ENCODE measurements at regions not wholly inside any gene's neighbourhood (a gene's known extent, or its start where the extent isn't known, plus 50 kb on each side); places are given as distances from the start of the nearest gene placed in this dataset.

- Histone ChIP-seq H3K4me1 (replicated peaks in 1 of 2) (no peaks in the 10 kb centered on the region), H3K4me3 (no peak overlapping the region), H3K27ac (no peak overlapping the region)
- WGBS, 10 experiments = 80 to 100% (median 96%) methylated on average over 1 to 3 of the region's 3 CpGs; no CpG with 5 or more reads in 1 of the 10 experiments
- in situ Hi-C loops (cut with MboI; ENCODE audit: low pct_unique_long_range_greater_than_20kb in 2 of 9, low sequenced_read_pairs in 9 of 9, unreplicated experiment in 9 of 9) = no loop called here
- ATAC-seq (replicated peaks in 6 of 8) = no peak
Measured at GRCh38 chr4:78682070-78682469, 94.1 kb upstream of the BMP2K start.

DNA sequence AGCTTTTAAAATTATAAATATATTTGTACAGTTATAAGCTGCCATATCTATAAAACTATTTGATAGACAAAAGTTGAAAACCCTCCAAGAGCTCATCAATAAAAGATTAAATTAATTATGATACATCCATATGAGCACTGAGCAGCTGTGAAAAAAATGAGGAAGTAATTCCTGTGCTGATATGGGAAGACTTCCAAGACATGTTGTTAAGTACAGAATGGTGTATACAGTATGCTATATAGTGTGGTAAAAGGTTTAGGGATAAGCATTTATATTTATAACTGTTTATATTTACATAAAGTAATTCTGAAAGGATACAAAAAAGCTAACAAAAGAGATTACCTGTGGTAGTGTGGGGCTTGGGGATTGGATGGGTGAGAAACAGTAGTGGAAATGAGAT is 92.8 kb upstream of the BMP2K start:
- H3K4me3 ChIP-seq = no peak overlapping the region
- H3K4me1 ChIP-seq (replicated peaks in 1 of 2) = no peaks in the 10 kb centered on the region
- in situ Hi-C loops (cut with MboI; ENCODE audit: low pct_unique_long_range_greater_than_20kb in 2 of 9, low sequenced_read_pairs in 9 of 9, unreplicated experiment in 9 of 9) = no loop called here
- ATAC-seq (replicated peaks in 6 of 8) = no peak
- H3K27ac ChIP-seq = no peak overlapping the region

GRCh38 chr4:78684325-78685079 is 91.6 kb upstream of the BMP2K start:
- 63 to 100% (median 77%) methylated on average over 1 to 5 of the region's 5 CpGs; no CpG with 5 or more reads in 1 of the 10 experiments for WGBS, 10 experiments
- in situ Hi-C loops (cut with MboI; ENCODE audit: low pct_unique_long_range_greater_than_20kb in 2 of 9, low sequenced_read_pairs in 9 of 9, unreplicated experiment in 9 of 9) = no loop called here
- Histone ChIP-seq H3K4me3 (no peak overlapping the region), H3K27ac (no peak overlapping the region), H3K4me1 (replicated peaks in 1 of 2) (no peaks in the 10 kb centered on the region)
- no peak for ATAC-seq (replicated peaks in 6 of 8)

- Histone ChIP-seq H3K27ac (no peak overlapping the region), H3K4me3 (no peak overlapping the region), H3K4me1 (replicated peaks in 1 of 2) (peaks cover 0 to 5% of the 10 kb centered on the region in 2 donors)
- in situ Hi-C loops (cut with MboI; ENCODE audit: low pct_unique_long_range_greater_than_20kb in 2 of 9, low sequenced_read_pairs in 9 of 9, unreplicated experiment in 9 of 9) = no loop called here
- no peak for ATAC-seq (replicated peaks in 6 of 8)
- 82 to 95% (median 89%) methylated on average over 2 to 3 of the region's 3 CpGs; no CpG with 5 or more reads in 1 of the 10 experiments for WGBS, 10 experiments
Measured at GRCh38 chr4:78687818-78688217, 88.3 kb upstream of the BMP2K start.

GRCh38 chr4:78688366-78688765 is 87.8 kb upstream of the BMP2K start:
- no peak for ATAC-seq (replicated peaks in 6 of 8)
- Histone ChIP-seq H3K27ac (no peak overlapping the region), H3K4me1 (replicated peaks in 1 of 2) (peaks cover 0 to 5% of the 10 kb centered on the region in 2 donors), H3K4me3 (no peak overlapping the region)
- WGBS, 10 experiments = 28 to 95% (median 81%) methylated on average over 3 to 6 of the region's 6 CpGs
- in situ Hi-C loops (cut with MboI; ENCODE audit: low pct_unique_long_range_greater_than_20kb in 2 of 9, low sequenced_read_pairs in 9 of 9, unreplicated experiment in 9 of 9) = no loop called here

DNA sequence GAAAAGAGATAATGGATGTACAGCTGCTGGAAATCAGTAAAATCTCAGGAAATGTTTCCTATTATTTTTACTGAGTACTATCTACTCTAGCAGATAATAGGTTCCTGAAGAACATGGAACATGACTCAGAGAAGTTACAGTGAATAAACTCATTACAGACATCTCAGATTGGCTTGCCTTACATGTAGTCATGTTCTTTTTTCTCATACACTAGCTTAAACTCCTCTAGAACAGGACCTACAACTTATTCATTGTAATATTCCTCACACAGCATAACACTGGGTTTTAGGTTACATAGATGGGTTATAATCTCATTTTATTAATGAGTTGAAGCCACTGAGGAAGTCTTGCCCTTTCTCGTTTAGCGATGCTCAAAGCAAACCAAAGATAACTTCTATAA is 86.9 kb upstream of the BMP2K start:
- WGBS, 10 experiments = 70 to 100% (median 90%) methylated on average over 2 of the region's 2 CpGs; no CpG with 5 or more reads in 5 of the 10 experiments
- in situ Hi-C loops (cut with MboI; ENCODE audit: low pct_unique_long_range_greater_than_20kb in 2 of 9, low sequenced_read_pairs in 9 of 9, unreplicated experiment in 9 of 9) = no loop called here
- Histone ChIP-seq H3K4me1 (replicated peaks in 1 of 2) (peaks cover 0 to 5% of the 10 kb centered on the region in 2 donors), H3K4me3 (no peak overlapping the region), H3K27ac (no peak overlapping the region)
- ATAC-seq (replicated peaks in 6 of 8) = peak in 1 of 8 experiments; percentile 17

- Histone ChIP-seq H3K4me1 (replicated peaks in 1 of 2) (peaks cover 0 to 5% of the 10 kb centered on the region in 2 donors), H3K27ac (no peak overlapping the region), H3K4me3 (no peak overlapping the region)
- ATAC-seq (replicated peaks in 6 of 8) = no peak
- WGBS, 10 experiments = 90 to 100% (median 100%) methylated on average over 1 to 9 of the region's 11 CpGs; no CpG with 5 or more reads in 1 of the 10 experiments
- in situ Hi-C loops (cut with MboI; ENCODE audit: low pct_unique_long_range_greater_than_20kb in 2 of 9, low sequenced_read_pairs in 9 of 9, unreplicated experiment in 9 of 9) = no loop called here
Measured at GRCh38 chr4:78689700-78690323, 86.3 kb upstream of the BMP2K start.

DNA sequence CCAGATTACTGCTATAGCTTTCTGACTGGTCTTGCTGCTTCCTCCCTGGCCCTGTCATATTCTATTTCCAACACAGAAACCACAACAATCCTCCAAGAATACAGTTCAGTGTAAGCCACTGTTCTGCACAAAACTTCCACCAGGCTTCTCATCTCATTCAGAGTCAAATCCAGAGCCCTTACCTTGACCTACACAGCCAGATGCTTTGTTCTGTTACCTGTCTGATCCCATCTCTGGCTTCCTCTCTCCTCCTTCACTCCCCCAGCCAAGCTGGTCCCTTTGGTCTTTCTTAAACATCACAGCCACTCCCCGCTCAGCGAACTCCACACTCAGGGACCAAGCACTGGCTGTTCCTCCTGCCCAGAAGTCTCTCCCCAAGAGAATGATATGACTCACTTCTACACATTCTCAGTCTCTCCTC is 84.8 kb upstream of the BMP2K start:
- H3K4me3 ChIP-seq = no peak overlapping the region

DNA sequence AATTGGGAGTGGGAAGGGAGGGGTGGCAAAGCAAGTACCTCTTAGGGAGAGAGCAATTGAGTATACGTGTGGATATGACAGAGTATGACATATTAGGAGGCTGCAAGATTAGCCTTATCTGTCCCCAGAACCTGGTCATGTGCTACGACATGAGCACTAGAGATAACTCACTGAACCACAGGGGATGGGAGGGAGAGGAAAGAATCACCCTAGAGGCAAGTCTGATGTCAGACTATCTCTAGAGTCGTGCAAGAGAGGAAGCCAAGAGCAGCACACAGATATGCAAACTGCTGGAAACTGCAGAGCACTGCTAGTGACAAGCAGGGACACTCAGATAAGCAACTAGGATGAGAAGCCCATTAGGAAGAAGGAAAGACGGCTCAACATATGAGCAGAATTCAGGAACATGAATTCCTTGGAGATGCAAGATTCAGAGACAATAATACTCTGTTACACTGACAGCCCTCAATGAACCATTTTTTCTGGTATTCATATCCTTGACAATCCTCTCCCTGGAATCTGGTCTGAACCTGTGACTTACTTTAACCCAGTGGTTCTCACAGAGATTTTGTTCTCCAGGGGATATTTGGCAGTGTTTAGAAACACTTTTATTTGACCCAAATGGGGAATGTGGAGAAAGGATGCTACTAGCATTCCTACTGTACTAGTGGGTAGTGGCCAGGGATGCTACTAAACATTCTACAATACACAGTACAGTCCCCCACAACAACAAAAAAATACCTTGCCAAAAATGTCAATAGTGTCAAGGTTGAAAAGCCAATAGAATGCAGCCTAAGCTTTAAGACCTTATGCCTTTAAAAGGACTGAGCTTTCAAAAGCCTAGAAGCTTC is 84.0 kb upstream of the BMP2K start:
- H3K27ac ChIP-seq = no peak overlapping the region
- ATAC-seq (replicated peaks in 6 of 8) = peak; percentile 45 to 92 (median 84)
- 7 to 70% (median 47%) methylated on average over 1 to 4 of the region's 4 CpGs; no CpG with 5 or more reads in 1 of the 10 experiments for WGBS, 10 experiments
- no peak overlapping the region for H3K4me3 ChIP-seq
- in situ Hi-C loops (cut with MboI; ENCODE audit: low pct_unique_long_range_greater_than_20kb in 2 of 9, low sequenced_read_pairs in 9 of 9, unreplicated experiment in 9 of 9) = no loop called here
- H3K4me1 ChIP-seq (replicated peaks in 1 of 2) = peaks cover 0 to 5% of the 10 kb centered on the region in 2 donors

More for the DNA sequence above, 84.8 kb upstream of the BMP2K start:
- in situ Hi-C loops (cut with MboI; ENCODE audit: low pct_unique_long_range_greater_than_20kb in 2 of 9, low sequenced_read_pairs in 9 of 9, unreplicated experiment in 9 of 9) = no loop called here
- WGBS, 10 experiments = 81 to 100% (median 98%) methylated on average over 2 of the region's 2 CpGs; no CpG with 5 or more reads in 2 of the 10 experiments
- Histone ChIP-seq H3K4me1 (replicated peaks in 1 of 2) (peaks cover 0 to 5% of the 10 kb centered on the region in 2 donors), H3K27ac (no peak overlapping the region)
- peak in 3 of 8 experiments; percentile 19 to 67 (median 63) for ATAC-seq (replicated peaks in 6 of 8)

DNA sequence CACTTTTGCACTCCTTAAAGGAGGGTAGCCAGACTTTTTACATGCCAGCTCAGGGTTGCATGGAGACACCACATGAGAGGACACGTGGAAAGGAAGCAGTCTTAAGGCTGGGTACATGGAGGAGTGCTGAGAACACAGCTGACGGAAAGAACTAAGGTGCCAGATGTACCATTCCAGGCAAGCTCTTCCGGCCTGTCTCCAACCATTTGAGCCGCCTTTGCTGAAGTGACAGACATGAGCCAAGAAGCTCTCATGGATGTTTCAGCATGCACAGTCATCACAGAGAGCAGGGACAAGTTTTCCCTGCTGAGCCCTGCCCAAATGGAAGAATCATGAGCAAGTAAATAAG is 83.4 kb upstream of the BMP2K start:
- peaks cover 0 to 5% of the 10 kb centered on the region in 2 donors for H3K4me1 ChIP-seq (replicated peaks in 1 of 2)
- no peak overlapping the region for H3K4me3 ChIP-seq
- in situ Hi-C loops (cut with MboI; ENCODE audit: low pct_unique_long_range_greater_than_20kb in 2 of 9, low sequenced_read_pairs in 9 of 9, unreplicated experiment in 9 of 9) = no loop called here
- 21 to 100% (median 77%) methylated on average over 1 to 4 of the region's 4 CpGs; no CpG with 5 or more reads in 3 of the 10 experiments for WGBS, 10 experiments
- H3K27ac ChIP-seq = no peak overlapping the region
- peak in 1 of 8 experiments; percentile 16 for ATAC-seq (replicated peaks in 6 of 8)

- in situ Hi-C loops (cut with MboI; ENCODE audit: low pct_unique_long_range_greater_than_20kb in 2 of 9, low sequenced_read_pairs in 9 of 9, unreplicated experiment in 9 of 9) = no loop called here
- Histone ChIP-seq H3K27ac (no peak overlapping the region), H3K4me1 (replicated peaks in 1 of 2) (peaks cover 0 to 5% of the 10 kb centered on the region in 2 donors), H3K4me3 (no peak overlapping the region)
- no peak for ATAC-seq (replicated peaks in 6 of 8)
- WGBS, 10 experiments = 15 to 100% (median 60%) methylated on average over 1 to 2 of the region's 2 CpGs; no CpG with 5 or more reads in 1 of the 10 experiments
Measured at GRCh38 chr4:78693777-78694456, 82.2 kb upstream of the BMP2K start.

- Histone ChIP-seq H3K4me3 (no peak overlapping the region), H3K4me1 (replicated peaks in 1 of 2) (peaks cover 0 to 5% of the 10 kb centered on the region in 2 donors), H3K27ac (no peak overlapping the region)
- 80 to 100% (median 97%) methylated on average over 1 to 2 of the region's 2 CpGs; no CpG with 5 or more reads in 4 of the 10 experiments for WGBS, 10 experiments
- ATAC-seq (replicated peaks in 6 of 8) = no peak
- in situ Hi-C loops (cut with MboI; ENCODE audit: low pct_unique_long_range_greater_than_20kb in 2 of 9, low sequenced_read_pairs in 9 of 9, unreplicated experiment in 9 of 9) = no loop called here
Measured at GRCh38 chr4:78694457-78694787, 81.7 kb upstream of the BMP2K start.
